WI38 (cell line): ENCODE measurements at regions not wholly inside any gene's neighbourhood (a gene's known extent, or its start where the extent isn't known, plus 50 kb on each side); places are given as distances from the start of the nearest gene placed in this dataset.

Source experiments
- H3K4me3 ChIP-seq: 2 replicates; pipeline ENCODE4 v1.5.1; 2011; ENCODE audit warnings: low read depth, mild to moderate bottlenecking, control low read depth, low read length
- CTCF ChIP-seq: IDR thresholded peaks from 2 replicates; pipeline ENCODE4 v1.5.1; 2012; ENCODE audit warnings: low read depth, mild to moderate bottlenecking, control low read depth, low read length

DNA sequence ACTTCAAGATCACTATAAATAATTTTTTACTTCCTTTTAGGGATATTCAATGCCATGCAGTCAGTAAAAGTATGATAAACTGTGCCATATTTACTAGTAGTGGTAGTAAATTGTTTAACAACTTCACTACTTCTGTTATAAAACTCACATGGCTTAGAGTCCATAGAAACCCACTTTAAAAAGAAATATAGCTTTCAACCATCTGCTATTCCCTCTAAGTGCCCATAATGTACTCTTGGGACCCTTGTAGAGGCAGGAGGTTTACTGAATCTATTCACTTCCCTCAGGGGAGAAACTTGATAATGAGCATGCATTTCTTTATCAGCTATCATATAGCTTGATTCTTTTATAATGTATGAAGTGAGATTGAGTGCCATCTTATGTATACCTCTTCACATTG is 1448.4 kb upstream of the ALCAM start:
- H3K4me3 ChIP-seq: no peak overlapping the region
- no peak for TF ChIP-seq CTCF

- H3K4me3 ChIP-seq: no peak overlapping the region
- no peak for TF ChIP-seq CTCF
Measured at GRCh38 chr3:103919327-103919726, 1447.4 kb upstream of the ALCAM start.

- H3K4me3 ChIP-seq: no peak overlapping the region
- TF ChIP-seq CTCF: no peak
Measured at GRCh38 chr3:103923907-103924306, 1442.8 kb upstream of the ALCAM start.

DNA sequence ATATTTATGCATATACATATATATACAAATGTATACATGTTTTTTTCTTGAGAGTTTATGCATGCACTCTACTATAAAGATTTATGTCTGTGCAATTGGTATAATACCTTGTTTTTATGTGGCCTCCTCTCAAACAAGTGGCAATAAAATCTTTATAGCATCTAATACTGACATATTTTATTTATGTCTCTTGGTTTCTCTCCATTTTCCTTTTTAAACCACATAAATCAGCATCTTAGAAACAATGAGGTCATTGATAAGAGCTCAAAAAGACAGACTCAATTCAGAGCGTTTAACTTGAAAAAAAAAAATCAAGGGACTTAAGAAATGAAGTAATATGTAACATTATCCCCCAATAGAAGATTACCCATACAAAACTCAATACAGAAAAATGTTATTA is 1442.2 kb upstream of the ALCAM start:
- TF ChIP-seq CTCF: no peak
- no peak overlapping the region for H3K4me3 ChIP-seq

- H3K4me3 ChIP-seq: no peak overlapping the region
- TF ChIP-seq CTCF: no peak
Measured at GRCh38 chr3:103926936-103927335, 1439.8 kb upstream of the ALCAM start.

DNA sequence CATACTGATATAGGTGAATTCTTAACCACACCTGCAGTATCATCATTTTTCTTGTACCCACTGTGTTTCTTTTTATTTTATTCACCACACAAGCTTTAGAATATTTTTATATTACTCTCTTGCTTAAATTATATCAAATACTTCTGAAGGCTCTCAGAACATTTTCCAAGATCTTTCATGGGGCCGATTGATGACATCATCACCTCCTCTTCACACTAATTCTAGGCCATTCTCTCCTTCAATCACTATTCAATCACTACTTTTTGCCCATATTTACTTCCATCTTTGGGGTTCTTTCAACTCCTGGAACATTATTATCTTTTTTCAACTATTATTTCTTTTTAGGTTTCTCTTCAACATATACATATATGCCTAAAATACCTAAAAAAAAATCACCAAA is 1438.8 kb upstream of the ALCAM start:
- H3K4me3 ChIP-seq: no peak overlapping the region
- TF ChIP-seq CTCF: no peak

DNA sequence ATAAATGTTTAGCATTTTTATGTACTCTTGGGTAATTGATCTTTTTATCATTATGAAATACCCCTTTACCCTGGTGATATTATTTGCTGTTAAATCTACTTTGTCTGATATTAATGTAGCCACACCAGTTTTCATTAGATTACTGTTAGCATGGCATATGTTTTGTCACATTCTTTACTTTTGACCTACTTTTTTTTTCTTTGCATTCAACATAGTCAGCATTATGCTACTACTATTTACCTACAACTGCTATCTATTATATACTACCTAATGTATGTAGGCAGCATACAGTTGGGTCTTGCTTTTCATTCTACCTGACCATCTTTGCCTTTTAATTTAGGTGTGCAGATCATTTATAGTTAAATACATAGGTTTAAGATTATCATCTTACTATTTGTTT is 1429.6 kb upstream of the ALCAM start:
- no peak for TF ChIP-seq CTCF
- H3K4me3 ChIP-seq: no peak overlapping the region

GRCh38 chr3:103947062-103947461 is 1419.6 kb upstream of the ALCAM start:
- H3K4me3 ChIP-seq: no peak overlapping the region
- TF ChIP-seq CTCF: no peak
